Lower leg skin (tissue), 3 donors: ENCODE measurements at regions not wholly inside any gene's neighbourhood (a gene's known extent, or its start where the extent isn't known, plus 50 kb on each side); places are given as distances from the start of the nearest gene placed in this dataset.

Experiments
- CTCF ChIP-seq, 3 donors: fragments of 450-650 bp; IDR thresholded peaks; one replicate each; pipeline ENCODE4 v1.5.1; 2016; ENCODE audit warnings: antibody characterized with exemption in 3 of 3, mild to moderate bottlenecking in 3 of 3, moderate library complexity in 2 of 3
- POLR2A ChIP-seq, 2 donors: fragments of 450-650 bp; IDR thresholded peaks; one replicate each; pipeline ENCODE4 v1.6.1; 2016 to 2017; ENCODE audit warnings: antibody characterized with exemption in 2 of 2, mild to moderate bottlenecking in 1 of 2, moderate library complexity in 1 of 2

GRCh38 chr5:174642816-174643405, 81.5 kb upstream of the MSX2 start:
- TF ChIP-seq CTCF (IDR thresholded peaks at IDR 0.05) (no peak), POLR2A (IDR thresholded peaks at IDR 0.05) (no peak)
